ENCODE measurements at regions not wholly inside any gene's neighbourhood (a gene's known extent, or its start where the extent isn't known, plus 50 kb on each side); places are given as distances from the start of the nearest gene placed in this dataset.
"Not testable (repeated sequence)": the region's sequence is repeated elsewhere in the genome, so short reads cannot be mapped to it uniquely, and the experiment has no call there.

DNA sequence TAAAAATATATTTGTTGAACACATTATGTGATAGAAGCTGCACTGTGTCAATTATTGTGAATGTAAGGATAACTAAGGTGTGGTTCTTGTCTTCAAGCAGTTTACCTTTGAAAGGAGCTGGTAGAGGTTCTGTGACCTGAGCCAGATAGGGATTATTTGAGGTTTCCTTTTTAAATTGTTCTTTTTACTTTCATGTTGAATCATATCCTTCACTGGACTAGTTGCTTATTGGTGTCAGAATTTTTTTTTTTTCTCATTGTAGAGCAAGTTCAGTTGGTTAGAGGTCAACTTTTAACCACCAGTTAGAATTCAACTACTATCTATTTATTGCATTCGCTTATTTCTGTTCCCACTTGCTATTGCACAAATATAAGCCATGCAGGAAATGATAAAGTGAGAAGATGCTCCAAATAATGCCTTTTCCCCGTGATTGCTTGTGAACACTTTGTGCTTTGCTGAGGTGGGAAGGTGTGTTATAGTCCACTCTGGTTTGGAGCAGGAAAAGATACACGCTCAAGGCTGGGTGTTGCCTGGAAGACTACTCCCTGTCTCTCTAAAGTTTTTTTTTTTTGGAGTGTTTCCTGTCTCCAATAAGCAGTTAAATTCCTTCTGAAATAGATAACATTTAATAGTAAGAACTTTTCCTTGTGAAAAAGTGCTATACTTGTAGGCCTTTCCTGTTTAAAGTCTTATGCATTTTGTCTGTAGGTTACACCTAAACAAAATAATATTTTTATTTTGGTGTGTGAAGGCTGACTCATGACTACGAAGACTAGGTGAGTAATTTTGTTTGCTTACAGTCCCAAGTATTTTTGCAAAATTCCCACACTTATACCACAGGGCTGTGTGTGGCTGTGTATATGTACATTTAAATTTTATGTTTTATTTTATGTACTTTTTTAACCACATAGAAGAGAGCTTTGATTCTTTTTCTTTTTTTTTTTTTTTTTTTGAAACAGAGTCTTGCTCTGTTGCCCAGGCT lies 83.8 kb upstream of the LCORL start:
- no peak for DNase-seq

DNA sequence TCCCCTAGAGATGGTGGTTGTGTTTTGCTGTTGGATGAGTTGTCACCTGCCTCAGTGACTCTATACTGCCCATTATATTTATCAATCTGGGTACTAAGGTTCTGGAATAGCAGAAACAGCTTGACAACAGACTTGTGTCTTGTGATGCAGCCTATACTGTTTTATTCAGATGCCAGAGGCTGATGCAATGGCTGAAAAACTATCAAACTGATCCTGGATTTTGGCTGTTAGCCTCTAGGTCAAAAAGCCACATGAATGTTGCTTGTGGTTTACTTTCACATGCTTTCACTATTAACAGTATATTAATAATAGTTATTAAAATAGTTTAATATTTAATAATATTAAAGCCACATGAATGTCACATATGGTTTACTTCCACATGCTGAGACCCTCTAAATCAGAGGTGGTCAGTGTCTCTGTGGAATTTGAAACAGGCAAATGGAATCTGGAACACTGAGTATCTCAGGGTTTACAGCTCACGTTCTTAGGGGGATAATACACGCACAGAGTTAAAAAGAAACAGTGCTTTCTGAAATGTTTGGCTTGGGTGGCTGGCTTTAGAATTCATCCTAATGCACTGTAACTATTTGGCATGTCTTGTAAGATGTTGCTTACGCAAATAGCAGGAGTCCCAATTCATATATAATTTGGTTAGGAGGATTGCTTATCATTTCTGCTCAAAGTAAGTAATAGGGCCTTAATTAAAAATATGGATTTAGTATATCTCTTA lies 82.5 kb upstream of the LCORL start:
- no peak for DNase-seq

DNA sequence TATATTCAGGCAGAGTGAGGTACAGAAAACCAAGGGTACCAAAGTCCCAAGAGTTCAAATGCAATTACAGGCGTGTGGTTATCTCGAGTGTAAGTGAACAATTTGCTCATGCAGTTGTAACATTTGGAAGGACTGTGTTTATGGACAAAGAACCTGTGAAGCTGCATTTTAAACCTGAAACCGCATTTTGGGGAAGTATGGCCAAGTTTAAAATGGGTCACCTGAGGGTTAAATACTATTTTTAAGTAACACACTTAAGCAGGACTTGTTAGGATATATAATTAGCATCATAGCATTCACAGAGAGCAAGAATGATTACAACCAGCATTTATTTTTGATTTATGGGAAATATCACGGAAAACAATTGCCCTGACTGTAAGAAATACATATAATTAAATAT lies 79.1 kb upstream of the LCORL start:
- DNase-seq, result no peak

DNA sequence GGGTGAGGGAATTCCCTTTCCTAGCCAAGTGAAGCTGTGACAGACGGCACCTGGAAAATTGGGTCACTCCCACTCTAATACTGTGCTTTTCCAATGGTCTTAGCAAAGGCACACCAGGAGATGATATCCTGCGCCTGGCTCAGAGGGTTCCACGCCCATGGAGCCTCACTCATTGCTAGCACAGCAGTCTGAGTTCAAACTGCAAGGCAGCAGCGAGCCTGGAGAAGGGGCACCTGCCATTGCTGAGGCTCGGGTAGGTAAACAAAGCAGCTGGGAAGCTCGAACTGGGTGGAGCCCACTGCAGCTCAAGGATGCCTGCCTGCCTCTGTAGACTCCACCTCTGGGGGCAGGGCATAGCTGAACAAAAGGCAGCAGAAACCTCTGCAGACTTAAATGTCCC lies 68.9 kb upstream of the LCORL start:
- not testable (repeated sequence) for DNase-seq

DNA sequence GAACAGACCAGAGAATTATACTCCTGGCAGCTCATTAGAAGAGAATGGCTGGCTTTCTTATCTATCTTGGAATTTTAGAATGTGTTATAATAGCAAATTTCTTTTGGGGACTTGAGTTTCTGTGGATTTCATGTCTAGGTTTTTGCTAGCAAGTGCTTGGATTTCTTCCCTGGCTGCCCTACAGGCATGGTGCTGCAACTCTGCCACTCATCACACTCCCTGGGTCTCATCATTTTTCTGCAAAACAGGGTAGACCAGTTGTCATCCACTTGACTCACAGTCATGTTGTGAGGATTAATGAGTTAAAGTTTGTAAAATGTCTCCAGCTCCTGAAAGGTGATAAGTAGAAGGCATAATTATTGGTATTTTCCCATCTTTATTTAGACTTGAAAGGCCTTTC lies 60.7 kb upstream of the LCORL start:
- peak; percentile 20 for DNase-seq

DNA sequence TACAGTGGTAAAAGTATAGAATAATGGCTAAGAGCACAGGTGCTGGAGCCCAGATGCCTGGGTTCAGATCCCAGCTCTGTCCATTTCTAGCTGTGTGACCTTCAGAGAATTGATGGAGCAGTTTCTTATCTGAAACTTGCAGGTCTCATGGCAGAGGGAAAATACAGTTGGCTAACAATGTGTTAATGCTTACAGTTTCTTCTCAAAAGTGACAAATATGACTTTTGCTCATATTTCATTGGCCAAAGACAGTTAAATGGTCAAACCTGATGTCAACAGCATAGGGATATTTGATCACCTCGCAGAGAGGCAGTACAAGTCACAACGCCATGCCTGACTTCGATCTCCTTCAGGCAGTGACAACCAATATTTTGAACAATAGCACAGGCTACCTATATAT lies 60.2 kb upstream of the LCORL start:
- DNase-seq, result no peak

DNA sequence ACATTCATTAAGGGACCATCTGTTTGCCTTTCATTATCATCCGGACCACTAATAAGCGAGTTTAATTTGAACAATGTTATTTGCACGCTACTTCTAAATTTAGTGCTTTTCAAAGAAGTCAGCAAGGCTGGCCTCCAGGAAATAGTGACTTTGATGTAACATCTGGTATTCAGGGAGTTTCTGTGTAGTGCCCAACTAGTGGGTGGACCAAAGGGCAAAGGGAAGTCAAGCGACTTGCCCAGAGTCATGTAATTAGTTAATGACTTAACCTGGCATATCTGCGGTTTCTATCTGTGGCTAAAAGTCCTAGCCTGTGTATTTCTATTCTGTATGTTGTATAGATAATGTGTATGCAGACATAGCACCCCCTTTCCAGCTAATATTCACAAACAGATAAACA lies 56.3 kb upstream of the LCORL start:
- no peak for DNase-seq

DNA sequence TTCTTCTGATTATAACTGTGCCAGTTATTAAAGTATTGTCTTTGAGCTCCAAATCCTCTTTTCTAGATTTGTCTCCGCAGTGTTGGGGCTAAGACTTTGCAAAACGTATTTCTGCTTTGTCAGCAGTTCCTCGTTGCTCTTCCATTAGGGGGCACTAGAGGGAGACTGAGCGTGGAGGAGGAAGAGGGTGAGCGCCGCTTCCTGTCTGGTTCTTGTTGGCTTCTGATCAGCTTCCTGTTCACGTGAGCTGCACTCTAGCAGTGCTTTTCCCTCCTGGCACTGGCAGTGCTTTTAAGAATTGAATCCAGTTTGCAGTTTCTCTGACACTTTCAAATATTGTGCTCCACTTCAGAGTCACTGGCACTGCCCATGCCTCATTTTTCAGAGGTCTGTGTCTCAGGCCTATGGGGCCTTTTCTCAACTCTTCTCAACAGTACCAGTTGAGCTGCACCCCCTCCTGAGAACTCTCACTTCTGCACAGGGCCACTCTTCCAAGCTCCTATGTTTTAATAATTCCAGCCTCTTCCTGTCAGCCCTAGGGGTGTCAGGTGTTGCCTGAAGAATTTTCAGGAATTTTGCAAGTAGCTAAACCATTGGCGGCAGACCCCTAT lies 54.4 kb upstream of the LCORL start:
- no peak for DNase-seq

DNA sequence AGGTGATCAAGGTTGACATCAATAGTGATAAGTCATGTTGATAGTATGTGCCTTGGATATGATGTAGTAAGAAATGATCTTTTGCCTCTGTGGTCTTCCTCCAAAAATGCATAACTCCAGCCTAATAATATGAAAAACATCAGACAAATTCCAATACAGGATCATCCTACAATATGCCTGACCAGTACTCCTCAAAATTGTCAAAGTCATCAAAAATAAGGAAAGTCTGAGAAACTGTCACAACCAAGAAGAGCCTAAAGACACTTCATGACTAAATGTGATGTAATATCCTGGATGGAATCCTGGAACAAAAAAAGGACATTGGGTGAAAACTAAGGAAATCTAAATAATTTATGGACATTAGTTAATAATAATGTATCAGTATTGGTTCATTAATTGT lies 50.3 kb upstream of the LCORL start:
- no peak for DNase-seq
